ENCODE measurements at regions not wholly inside any gene's neighbourhood (a gene's known extent, or its start where the extent isn't known, plus 50 kb on each side); places are given as distances from the start of the nearest gene placed in this dataset.

- DNase-seq = no peak
These were observed 52.8 kb upstream of the FBXL7 start for GRCh38 chr5:15447209-15447608.

DNA sequence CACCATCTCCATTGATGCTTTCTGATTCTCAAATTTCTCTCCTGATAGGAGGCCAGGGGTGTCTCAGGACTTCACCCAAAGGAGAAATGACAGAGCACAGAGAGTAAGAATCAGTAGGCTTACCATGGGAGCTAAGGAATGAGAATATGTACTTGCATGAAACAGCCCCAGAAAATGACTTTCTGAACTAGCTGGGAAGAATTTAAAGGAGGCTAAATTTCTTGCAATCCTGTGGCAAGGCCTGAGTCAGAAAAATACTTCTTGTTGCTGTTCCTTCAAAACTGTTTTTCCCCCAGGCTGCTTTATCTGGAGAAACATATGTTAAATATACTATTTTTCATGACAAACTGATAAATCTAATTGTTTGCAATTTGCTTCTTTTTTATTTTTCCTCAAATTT is 53.4 kb upstream of the FBXL7 start:
- no peak for DNase-seq

DNA sequence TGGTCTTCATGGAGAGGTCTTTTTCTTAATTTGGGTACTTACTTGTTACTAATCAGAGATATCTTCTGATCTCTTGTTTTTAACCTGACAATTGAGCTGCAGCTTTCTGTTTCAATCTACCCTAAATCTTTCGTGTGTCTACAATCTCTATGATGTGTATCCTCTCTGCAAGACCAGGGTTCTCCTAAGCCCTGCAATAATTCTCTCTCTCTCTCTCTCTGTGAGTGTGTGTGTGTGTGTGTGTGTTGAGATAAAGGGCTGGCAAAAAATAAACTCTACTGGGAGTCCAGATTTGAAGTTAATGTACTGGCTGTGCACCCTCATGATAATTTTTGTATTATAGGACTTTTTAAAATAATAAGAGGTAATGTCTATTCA is 57.8 kb upstream of the FBXL7 start:
- DNase-seq = no peak

DNA sequence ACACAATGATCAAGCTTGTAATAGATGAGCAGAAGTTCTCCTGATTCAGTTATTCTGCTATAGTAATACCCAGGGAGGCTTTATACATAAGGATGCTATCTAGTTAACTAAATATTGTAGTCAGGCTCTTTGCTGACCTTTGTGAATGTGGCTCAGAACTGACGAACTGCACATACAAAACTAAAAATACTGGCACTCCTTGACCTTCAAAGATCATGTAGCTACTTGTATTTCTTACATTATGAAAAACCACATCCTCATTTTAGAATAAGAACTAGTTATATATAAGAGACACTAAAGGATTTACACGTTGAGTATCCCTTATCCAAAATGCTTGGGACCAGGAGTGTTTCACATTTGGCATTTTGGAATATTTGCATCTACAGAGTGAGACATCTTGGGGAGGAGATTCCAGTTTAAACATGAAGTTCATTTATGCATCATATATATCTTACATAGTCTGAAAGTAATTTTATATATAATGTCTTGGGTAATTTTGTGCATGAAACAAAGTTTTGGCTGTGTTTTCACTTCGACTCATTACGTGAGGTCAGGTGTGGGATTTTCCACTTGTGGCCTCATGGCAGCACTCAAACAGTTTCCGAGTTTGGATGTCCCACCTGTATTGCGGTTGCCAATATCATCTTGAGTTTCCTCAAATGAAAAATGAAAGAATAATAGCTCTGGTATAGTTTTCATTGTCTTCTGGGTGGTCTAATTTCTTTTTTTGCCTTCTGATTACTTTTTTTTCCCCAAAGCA is 58.4 kb upstream of the FBXL7 start:
- DNase-seq = no peak

GRCh38 chr5:15440434-15440833 is 59.5 kb upstream of the FBXL7 start:
- no peak for DNase-seq

GRCh38 chr5:15439801-15440200 is 60.2 kb upstream of the FBXL7 start:
- DNase-seq = no peak

DNA sequence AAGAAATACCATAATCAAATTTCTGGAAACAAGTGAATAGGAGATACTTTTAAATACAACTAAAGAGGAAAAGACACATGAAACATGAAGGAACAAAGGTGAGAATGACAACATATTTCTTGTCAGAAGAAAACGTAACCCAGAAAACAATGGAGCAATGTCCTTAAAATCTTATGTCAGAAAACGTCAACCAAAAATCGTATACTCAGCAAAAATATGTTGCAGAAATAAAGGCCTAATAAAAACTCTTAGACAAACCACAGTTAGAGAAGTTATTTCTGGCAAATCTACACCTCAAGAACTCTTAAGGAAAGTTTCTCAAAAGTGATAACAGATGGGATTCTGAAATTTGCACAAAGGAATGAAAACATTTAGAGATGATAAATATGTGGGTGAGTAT is 66.3 kb upstream of the FBXL7 start:
- DNase-seq = no peak

DNA sequence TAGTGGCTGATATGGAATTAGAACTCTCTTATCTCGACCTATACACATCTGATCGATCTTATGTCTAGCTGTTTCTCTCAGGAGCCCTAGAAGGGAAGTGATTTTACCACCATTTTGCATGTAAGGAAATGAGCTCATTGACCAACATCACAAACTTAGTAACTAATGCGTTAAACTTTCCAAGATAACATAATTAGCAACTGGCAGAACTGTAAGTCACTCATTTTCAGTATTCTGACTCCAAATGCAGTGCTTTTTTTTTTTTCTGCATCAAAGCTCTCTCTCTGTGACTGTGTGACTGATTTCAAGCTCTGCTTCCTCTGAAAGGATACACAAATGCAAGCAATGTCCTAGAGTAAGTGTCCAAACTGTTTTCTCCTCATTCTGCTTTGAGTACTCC is 68.1 kb upstream of the FBXL7 start:
- DNase-seq = no peak

GRCh38 chr5:15425766-15426165 is 74.2 kb upstream of the FBXL7 start:
- DNase-seq = no peak

- no peak for DNase-seq
These were observed 75.2 kb upstream of the FBXL7 start for GRCh38 chr5:15424769-15425168.

DNA sequence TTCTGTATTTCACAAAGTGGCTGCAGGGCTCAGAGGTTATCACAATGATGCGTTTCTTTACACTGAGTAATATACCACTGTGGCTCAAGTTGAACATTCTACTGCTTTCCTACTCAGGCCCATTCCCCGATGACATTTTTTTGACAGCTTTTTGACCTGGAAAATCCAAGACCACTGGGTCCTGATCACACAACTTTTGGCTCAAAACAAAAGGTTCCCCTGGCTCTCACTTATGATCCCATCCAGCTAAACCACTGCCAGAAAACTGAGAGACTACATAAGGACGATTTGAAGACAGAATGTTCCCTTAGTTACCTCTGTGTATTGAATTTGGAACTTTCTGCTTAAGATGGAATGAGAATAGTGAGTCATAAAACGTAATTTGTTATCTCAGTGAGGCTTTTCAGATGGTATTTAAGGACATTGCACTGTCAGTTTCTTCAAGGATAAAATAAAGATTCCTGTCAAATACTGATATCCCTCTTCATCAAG is 78.0 kb upstream of the FBXL7 start:
- no peak for DNase-seq

DNA sequence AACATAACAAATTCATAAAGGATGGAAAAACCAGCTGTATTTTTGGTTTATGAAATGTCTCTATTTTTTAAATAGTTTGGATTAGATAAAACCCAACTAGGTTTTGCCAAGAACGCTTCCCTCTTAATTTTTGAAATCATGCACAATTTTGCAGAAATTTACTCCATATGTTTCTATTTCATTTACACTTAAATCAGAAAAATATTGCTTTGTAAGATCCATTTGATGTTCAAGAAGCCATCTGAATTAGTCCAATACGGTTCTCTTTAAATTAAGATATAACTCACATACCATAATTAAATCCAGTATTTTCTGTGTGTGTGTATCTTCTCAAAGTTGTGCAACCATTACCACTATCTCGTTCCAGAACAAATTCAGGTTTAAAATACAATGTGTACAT is 78.6 kb upstream of the FBXL7 start:
- DNase-seq = no peak

DNA sequence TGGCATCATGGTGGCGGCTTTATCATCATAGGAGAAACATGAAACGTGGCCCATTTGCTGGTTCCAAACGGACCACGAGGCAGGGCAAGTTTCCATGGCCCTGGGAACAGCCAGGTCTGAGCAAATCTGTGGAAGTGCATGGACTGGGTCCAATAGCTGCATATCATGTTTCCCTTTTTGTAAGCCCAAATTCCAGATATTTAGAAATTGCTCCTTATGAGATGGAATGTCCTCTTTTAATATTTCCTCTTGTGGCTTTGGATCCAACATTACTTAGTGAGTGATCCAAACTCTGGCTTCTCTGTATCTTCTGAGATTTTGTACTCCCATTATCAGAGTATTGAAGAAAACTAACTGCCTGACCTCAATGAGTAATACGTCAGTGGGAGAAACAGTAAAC is 79.8 kb upstream of the FBXL7 start:
- no peak for DNase-seq

DNA sequence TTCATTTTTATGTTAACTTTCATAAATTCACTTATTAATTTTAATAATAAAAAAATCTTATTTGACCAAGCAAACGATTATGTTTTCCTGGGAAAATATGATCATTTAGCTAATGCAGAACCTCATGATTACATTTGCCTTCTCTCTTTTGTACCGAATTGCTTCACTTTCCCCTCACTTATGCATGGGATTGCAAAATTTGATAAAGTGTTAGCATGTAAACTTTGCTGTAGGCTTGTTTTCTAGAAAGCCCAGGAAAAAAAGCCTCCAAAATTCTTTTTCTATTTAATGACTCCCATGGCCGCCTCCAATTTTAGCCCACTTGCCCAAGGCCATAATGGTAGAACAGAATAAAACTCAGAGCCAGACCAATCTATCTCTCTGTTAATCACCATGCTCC is 82.8 kb upstream of the FBXL7 start:
- no peak for DNase-seq

- DNase-seq = no peak
These were observed 93.5 kb upstream of the FBXL7 start for GRCh38 chr5:15406478-15406877.

GRCh38 chr5:15393146-15393545 is 106.8 kb upstream of the FBXL7 start:
- no peak for DNase-seq

- no peak for DNase-seq
These were observed 108.1 kb upstream of the FBXL7 start for GRCh38 chr5:15391704-15392397.

- no peak for DNase-seq
These were observed 111.1 kb upstream of the FBXL7 start for GRCh38 chr5:15388866-15389265.

GRCh38 chr5:15387931-15388524 is 112.0 kb upstream of the FBXL7 start:
- no peak for DNase-seq

GRCh38 chr5:15386122-15386521 is 113.9 kb upstream of the FBXL7 start:
- DNase-seq = no peak

DNA sequence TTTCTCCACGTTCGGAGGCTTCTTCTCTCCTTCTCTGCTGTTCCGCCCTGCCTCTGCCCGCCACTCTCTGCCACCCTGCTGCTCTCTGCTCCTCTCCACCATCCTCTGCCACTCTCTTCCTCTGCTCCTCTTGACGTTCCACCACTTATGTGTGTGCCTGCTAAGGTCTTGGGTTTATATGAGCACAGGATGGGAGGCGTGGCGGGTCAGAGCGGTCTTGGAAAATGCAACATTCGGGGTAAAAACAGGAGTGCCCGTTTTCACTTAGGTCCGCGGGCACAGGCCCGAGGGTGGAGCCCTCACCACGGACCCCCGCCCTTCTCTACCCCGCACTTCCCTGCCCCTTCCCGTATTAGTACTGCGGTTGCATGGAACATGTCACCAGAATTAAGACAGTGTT is 114.4 kb upstream of the FBXL7 start:
- DNase-seq = no peak

DNA sequence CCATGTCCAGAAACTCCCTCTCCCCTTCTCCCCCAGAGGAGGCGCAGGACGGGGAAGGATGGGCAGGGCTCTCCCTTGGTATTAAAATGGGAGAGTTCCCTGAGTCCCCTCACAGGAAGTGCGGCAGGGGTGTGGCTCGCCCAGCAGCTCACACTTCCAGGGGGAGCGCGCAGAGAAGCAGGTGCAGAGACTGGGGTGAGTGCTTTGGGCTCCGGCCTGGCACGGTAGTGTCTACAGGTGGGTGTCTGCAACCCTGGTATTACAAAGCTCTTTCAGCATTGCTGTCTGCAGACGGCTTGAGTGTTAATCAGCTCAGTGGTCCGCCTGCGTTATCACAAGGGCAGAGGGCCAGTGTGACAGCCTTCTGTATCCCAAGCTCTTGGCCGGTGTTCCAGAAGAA is 114.9 kb upstream of the FBXL7 start:
- no peak for DNase-seq

DNA sequence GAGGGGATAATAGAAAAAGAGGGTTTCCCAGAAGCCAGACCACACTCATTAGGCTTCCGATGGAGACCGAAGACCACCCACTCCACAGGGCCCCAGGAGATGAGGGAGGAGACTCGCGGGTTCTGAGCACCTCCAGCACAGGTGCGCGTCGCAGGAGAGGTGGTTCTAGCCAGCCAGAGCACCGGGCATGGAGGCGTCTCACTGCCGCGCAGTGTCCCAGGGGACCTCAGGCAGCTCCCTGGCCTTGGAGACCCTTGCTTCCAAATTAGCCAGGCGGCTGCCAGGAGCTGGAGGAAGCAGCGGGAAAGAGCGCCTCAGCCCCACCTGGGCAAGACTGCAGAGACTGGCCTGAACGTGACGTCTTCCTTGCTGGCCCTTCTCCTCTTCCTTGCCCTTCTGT is 115.4 kb upstream of the FBXL7 start:
- DNase-seq = no peak

- DNase-seq = no peak
These were observed 115.8 kb upstream of the FBXL7 start for GRCh38 chr5:15384176-15384575.
